Ramos (cell line): ENCODE measurements at regions not wholly inside any gene's neighbourhood (a gene's known extent, or its start where the extent isn't known, plus 50 kb on each side); places are given as distances from the start of the nearest gene placed in this dataset.

Experiments used
- in situ Hi-C: fragments of 300-500 bp; cut with MboI; formaldehyde crosslinking; loops from one replicate; pipeline ENCODE4 v1.14.3; 2022; ENCODE audit warnings: low sequenced_read_pairs; ENCODE audit not compliant: unreplicated experiment

DNA sequence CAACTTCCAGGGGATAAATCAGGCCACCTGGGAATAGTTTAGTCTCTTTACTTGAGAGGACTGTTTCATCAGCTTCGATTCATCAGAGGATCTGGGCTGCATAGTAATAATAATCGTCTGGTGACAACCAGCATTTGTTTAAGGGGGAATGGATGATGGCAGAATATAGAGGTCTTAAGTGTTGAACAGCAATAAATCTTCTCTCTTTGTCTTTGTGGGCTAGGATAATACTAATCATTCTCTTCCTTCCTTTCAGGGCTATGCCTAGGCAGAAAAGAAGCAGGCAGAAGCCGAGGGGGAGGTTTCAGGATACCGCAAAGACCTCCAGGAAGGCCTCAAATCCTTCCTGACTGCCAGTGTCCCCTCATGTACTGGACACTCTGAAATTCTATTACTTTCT lies 150.4 kb upstream of the GAREM1 start:
- in situ Hi-C loops = no loop called here

DNA sequence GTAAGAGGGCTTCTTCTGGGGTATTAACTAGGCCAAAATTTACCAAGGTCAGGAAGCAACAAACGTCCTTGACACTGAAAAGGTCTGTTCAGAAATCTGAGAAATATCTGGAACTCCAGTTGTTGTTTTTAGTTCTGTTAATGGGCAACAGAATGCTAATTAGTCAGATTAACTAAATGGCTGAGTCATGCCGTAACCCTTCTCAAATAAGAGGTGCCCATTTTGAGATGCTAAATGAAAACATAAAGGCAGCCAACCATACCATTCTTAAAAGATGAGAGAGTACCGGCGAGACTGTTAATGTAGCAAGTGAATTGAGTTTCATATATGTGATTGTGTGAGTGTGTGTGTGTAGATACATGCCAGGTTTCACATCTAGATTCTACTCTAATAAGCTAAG lies 147.9 kb upstream of the GAREM1 start:
- in situ Hi-C loops = no loop called here

DNA sequence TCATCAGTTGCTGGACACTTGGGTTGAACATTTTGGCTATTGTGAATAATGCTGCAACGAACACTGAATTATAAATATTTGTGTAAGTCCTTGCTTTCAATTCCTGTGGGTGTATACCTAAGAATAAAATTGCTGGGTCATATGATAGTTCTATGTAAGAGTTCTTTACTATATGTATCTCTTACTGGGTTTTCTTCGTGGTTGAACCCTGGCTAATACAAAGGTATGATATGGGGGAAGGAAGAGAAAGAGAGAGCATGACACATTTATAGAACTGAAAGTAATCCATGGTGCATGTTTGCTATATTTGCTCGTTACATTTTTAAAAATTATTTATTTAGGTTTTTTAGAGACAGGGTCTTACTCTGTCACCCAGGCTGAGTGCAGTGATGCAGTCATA lies 143.1 kb upstream of the GAREM1 start:
- in situ Hi-C loops = no loop called here

DNA sequence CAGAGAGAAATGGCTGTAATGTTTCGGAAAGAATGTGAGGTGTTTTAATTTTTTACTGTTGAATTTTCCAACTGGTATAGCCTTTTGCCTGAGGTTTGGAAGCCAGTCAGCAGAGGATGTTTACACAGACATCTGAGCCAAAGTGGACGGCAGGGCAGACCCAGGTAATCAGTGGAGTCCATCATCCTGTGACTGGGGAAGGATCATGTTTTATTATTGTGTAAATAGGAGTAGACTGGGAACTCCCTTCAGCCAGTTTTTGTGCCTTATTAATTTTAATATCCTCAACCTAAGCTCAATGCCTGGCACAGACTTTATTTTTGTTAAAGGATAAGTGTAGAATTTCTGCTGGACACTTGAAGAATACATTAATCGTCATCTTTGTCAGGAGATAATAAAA lies 142.0 kb upstream of the GAREM1 start:
- in situ Hi-C loops = no loop called here

DNA sequence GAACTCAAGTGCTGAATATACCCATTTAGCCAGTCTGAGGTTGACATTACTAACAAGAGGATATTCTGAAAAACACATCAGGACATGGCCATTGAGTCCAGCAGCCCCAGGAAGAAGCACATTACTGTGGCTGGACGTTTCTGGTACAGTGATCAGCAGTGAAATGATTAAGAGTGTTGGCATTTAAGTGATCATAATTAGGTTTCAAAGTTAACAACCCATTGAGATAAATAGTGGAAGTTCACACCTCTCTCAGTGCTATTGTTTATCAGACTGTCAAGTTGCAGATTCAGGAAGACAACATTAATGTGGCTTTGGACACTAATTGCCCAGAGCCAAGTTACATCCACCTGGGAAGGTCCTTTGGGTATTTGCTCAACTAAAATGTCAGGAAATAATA lies 139.5 kb upstream of the GAREM1 start:
- in situ Hi-C loops = no loop called here

DNA sequence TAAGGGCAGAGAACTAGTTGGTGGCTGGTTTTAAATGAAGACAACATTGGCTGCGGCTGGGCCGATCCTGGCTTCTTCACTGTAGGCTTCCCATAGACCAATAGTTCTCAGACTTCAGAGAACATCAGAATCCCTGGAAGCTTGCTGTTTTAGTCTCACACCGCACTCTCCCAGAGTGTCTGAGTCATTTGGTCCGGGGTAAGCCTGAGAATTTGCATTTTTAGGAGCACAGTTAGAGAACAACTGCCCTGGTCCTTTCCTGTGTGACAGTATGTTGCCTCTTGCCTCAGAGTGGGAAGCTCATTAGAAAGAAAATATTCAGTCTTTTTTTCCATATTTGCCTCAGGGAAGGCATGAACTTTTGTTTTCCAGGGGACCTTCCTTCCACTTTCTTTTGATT lies 137.1 kb upstream of the GAREM1 start:
- in situ Hi-C loops = no loop called here

DNA sequence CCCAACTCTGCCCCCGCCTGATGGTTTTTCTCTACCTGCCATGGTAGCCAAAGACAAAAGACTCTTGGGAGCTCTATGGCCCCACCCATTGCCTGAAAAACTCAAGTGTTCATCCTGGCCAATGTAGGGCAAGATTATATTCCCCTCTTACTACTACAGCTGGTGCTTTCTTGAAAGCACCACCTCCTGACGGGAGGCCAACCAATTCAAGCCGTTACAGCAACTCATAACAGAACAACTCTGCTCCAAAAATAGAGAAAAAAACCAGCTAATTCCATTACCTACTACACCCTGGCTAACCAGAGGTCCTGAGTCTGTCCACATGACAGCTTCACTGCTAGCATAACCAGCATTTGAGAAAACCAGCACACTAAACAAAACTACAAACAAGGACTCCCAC lies 127.5 kb upstream of the GAREM1 start:
- in situ Hi-C loops = no loop called here

DNA sequence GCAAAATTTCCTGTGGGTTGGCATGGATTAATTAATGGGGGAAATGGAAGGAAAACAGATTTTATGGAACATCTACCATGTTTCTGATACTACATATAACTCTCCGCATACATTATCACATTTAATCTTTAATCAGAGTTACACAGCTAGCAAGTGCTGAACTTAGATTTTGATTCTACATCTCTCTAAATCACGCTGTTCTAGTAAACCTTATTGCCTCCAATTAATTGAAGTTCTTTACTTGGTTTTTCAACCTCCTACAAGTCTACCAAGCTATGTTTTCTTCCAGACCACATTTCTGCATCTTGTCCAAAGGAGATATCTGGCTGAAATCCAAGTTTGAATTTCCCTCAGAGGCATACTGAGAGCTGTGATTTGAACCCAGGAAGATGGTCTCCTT lies 125.8 kb upstream of the GAREM1 start:
- in situ Hi-C loops = no loop called here

DNA sequence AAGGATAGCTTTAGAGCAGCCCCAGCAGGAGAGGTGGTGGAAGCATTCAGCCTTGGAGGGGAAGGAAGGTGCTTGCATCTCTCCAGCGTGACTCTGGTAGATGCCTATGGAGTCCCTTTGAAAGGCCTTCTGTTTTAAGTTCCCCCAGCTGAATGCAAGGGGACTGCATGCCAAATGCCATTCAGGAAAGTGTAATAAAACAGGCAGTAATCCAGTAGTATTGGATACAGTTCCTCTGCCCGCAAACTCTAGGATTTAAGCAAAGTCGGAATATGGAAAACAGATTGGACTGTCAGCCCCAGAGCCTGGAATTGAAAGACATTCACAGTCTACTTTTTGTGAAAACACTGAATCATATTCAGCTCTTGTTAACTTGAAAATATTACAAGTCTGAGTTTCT lies 125.2 kb upstream of the GAREM1 start:
- in situ Hi-C loops = no loop called here

DNA sequence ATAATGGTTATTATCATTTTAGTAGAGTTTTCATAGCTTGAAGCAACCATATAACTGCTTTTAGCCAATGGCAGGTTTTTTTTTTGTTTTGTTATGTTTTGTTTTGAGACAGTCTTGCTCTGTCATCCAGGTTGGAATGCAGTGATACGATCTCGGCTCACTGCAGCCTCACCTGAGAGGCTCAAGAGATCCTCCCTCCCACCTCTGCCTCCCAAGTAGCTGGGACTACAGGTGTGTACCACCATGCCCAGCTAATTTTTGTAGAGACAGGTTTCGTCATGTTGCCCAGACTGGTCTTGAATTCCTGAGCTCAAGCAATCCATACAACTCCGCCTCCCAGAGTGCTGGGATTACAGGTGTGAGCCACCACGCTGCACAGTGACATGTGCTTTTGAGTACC lies 117.5 kb upstream of the GAREM1 start:
- in situ Hi-C loops = no loop called here

DNA sequence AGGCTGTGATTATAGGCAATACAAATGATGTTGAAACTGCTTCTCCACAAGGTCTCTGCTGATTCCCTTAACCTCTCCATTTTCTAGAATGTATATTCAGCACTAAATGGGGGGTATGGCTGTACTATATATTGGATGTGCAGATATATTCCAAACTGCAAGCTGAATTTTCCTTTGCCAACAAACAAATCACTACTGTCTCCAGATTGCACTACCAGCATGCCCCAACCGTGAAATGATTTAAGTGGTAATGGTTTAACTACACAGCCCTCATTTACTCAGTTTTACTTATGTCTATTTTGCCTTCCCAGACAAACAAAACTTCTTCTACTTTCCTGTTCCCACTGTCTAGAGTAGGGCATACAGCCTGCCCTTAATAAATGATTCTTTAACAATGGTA lies 112.7 kb upstream of the GAREM1 start:
- in situ Hi-C loops = no loop called here

DNA sequence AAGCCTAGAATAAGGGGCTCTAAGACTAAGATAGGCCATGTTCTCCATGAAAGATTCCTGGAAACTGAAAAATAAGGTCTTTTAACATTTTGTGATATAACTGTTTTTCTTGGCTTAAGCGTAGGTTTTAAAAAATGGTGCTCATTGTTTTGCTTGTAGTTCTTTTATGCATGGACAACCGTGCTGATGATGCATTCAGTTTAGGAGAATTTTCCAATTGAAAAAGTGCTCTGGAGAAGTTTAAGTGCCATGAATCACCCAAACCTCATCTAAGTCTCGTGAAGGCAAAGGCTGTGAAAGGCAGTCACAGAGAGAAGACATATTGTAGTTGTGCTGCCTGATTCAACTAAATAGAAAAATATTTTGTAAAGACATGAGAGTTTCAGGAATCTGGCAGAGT lies 111.8 kb upstream of the GAREM1 start:
- in situ Hi-C loops = no loop called here

DNA sequence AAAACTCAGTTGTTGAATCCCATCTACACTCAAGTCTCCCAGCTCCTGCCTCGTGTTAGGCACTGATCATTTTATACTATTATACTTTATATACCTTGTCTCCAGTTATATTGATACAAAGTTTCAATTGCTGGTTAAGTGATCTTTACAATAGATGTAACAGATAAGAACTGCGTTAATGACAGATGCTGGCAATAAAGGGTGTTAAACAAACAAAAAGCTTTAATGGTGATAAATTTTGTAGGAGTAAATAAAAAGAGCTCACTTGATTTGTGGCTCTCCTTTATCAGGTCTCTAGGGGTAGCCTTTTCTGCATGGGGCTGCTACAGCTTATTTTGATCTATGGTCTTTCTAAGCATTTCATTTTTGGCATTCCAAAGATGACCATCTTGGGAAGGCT lies 106.9 kb upstream of the GAREM1 start:
- in situ Hi-C loops = no loop called here

DNA sequence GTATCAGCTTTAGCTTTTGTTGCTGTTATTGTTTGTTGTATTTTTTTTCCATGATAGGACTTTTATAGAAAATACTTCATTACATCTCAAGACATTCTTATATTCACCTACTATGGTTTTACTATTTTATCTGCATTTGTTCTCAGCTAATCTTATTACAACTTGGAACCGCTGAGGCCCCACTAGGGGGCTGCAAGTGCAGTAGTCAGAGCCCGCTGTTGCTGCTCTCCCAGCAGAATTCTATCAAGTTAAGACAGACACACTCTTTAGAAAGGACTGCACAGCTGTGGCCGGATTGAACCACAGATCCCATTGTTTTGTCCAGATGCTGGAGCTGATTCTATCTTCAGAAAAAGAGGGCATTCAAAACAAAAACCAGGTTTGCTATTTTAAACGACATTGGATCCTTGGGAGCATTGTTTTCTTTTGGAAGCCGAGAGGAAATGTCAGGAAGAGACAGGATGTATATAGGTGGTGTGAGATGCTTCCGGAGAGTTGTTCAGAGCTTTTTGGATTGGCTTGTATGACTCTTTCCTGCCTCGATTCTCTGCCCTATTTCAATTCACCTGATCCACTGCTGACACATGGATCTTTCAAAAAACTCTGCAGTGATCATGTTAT lies 105.7 kb upstream of the GAREM1 start:
- in situ Hi-C loops = no loop called here

DNA sequence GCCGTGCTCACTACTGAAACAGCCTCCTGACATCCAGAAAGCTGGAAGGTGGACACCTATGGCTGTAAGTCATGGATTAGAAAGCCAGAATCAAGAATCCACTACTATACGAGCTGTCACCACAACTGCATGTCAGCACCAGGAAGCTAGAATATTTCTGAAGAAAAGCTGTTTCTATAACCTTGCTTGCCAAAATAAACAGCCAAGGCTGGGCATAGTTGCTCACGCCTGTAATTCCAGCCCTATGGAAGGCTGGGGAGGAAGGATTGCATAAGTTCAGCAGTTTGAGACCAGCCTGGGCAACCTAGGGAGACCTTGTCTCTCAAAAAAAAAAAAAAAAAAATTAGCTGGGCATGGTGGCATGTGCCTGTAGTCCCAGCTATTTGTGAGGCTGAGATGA lies 96.3 kb upstream of the GAREM1 start:
- in situ Hi-C loops = no loop called here

DNA sequence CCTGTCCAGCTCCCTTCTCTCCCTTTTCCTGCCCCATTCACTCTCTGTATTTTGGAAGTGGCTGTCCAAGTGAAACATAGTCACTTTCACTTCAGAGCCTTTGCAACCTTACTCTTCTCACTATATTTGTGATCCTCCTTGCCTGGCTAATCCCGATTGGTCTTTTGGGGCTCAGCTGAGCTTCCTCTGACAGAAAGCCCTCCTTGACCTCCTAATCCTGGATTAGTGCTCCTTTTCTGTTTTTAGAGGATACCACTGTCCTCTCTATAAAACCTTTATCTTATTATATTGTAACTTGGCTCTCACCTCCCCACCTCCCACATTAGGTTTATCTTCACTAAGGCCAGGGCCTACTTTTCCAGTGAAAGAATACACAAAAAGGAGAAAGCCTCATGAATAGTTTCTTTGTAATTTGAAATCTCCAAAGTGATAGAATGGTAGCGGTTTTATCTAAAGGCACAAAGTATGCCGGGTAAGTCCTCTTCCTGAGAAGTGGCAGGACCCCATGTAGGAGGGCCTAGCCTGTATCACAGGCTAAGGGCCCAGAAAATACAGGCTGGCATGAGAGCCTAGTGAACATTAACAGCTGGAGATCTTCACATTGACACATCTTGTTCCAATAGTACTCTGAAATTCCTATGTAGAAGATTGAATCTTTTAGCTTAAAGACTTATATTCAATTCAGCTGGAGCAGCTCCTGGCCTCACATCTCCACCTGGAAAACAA lies 83.1 kb upstream of the GAREM1 start:
- in situ Hi-C loops = loop anchor here (5.0 kb wide), 1 partner anchor 392 kb away; no protein-coding TSS in a partner anchor

DNA sequence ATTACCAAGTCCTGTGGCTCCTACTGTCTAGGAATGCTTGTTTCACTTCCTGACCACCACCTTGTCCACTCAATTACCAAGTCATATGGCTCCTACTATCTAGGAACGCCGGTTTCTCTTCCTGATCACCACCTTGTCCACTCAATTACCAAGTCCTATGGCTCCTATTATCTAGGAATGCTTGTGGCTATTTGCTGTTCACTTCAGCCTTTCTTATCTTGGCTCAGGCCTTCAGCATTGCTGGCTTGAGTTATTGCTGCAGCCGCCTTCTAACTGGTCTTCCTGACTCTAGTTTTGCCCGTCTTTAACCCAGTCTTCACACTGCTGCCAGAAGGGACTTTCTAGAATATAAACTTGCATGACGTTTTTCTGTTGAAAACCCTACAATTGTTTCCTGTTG lies 82.5 kb upstream of the GAREM1 start:
- in situ Hi-C loops = loop anchor here (5.0 kb wide), 1 partner anchor 391 kb away; no protein-coding TSS in a partner anchor

DNA sequence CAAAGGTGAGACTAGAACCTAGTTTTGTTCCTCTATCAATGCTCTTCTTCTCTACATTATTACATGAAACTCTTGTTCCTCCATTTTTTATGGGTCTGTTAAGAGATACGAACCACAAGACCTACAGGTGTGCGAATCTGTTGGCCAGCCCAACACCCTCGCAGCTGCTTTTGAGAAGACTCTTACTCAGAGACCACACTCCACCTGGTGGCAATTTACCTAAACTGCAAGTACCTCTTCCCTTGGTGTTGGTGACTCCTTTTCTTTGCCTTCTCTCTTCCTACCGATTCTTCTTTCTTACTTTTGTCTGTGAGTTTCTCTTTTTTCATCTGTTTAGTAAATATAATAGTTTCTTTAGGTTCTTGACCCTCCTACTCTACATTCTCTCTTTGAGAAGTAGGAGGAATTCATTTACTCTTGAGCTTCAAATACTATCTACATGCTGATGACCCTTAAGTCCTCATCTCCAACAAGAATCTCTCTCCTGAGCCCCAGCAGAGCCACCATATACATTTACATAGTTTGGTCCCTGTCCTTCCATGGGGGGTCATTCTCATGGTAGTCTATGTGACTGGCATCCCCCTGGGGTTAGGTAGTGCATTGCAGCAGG lies 81.8 kb upstream of the GAREM1 start:
- in situ Hi-C loops = loop anchor here (5.0 kb wide), 1 partner anchor 390 kb away; no protein-coding TSS in a partner anchor

DNA sequence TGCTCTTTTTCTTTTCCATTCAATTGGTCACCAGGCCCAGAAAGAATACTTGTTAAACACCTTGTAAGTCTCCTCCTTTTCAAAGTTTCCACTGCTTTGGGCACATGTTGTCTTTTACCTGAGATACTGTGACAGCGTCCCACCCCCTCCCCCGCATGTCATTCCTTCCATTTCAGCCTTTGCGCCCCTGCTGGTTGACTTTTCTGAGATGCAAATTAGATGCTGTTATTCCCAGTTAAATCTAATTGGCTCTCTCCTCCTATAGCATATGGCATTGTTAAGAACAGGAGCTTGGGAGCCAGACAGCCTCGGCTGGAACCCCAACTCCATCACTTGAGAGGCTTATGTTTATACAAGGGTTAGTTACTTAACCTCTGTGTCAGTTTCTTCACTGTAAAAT lies 80.3 kb upstream of the GAREM1 start:
- in situ Hi-C loops = loop anchor here (5.0 kb wide), 1 partner anchor 389 kb away; no protein-coding TSS in a partner anchor

DNA sequence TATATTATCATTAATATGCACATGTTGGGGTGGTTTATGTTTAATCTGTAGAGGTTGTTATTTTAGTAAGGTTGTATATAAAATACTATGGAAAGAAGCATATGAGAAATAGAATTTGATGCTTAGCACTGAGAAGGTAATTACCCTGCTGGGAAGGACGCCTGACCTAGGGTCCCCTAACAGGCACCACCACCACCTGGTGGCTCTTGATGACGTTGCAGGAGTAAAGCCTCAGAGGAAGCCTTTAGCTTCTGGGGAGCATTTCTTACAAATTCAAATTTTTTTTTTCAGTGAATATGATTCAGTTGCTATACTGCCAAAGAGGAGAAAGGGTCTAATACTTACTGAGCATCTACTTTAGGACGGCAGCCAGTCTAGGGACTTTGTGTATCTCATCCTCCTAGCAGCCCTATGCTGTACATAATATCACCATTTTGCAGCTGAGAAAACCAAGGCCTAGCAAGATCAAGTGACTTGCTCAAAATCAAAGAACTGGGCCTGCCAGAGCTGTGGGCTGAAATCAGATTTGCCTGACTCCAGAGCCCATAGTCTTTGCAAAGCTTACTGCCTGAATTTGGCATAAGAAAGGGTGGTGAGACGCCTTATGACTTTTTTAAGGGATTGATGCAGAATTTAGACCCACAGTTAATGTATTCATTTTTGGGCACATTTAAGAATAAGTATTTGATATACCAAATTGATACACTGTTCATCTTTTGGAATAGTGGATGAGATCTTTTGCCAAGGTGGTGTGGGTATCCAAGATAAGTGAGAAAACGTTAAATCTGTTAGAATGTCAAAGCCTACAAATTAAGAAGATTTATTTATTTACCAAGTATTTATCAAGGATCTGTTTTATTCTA lies 78.8 kb upstream of the GAREM1 start:
- in situ Hi-C loops = loop anchor here (5.0 kb wide), 2 partner anchors 282 to 387 kb away; no protein-coding TSS in a partner anchor

DNA sequence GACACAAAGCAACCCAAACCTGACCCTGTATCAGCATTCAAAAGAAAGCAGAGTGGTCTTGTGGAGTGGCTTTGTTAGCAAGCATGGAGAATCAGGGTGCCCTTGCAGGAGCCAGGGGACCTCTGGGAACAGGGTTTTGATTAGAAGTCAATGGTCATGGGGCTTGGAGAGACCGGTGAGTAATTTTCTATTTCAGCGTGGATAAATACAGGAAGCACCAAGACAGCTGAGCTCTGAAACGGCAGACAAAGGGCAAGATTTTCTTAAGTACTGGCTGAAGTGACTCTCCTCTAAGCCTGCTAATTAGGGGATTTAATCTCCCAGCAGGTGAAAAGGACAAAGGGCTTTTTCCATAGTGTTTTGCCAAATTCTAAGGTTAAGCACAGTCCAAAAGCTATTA lies 78.0 kb upstream of the GAREM1 start:
- in situ Hi-C loops = loop anchor here (5.0 kb wide), 1 partner anchor 281 kb away; no protein-coding TSS in a partner anchor
